ENCODE measurements at regions not wholly inside any gene's neighbourhood (a gene's known extent, or its start where the extent isn't known, plus 50 kb on each side); places are given as distances from the start of the nearest gene placed in this dataset.

GRCh38 chr14:44712024-44712815 is 205.1 kb upstream of the FSCB start:
- TF ChIP-seq CTCF (IDR thresholded peaks at IDR 0.05) = no peak
- intact Hi-C loops (cut with DNase I) = no loop called here
- H3K9me3 ChIP-seq = no peaks in the 10 kb centered on the region
- ATAC-seq (peak; percentile 82), DNase-seq (no peak)
- no peaks in the 10 kb centered on the region for H3K27me3 ChIP-seq
- H3K27ac ChIP-seq = peak overlapping the region; percentile 66
- no peaks in the 10 kb centered on the region for H3K4me1 ChIP-seq
- H3K4me3 ChIP-seq = no peak overlapping the region
- no peaks in the 10 kb centered on the region for H3K36me3 ChIP-seq

- Histone ChIP-seq H3K27me3 (no peaks in the 10 kb centered on the region), H3K36me3 (no peaks in the 10 kb centered on the region), H3K9me3 (peaks cover 4% of the 10 kb centered on the region), H3K27ac (no peak overlapping the region), H3K4me3 (no peak overlapping the region), H3K4me1 (no peaks in the 10 kb centered on the region)
- intact Hi-C loops (cut with DNase I) = no loop called here
- DNase-seq (no peak), ATAC-seq (no peak)
- no peak for TF ChIP-seq CTCF (IDR thresholded peaks at IDR 0.05)
Measured at GRCh38 chr14:44701563-44702263, 194.6 kb upstream of the FSCB start.

GRCh38 chr14:44700694-44701093 is 193.6 kb upstream of the FSCB start:
- Histone ChIP-seq H3K27me3 (no peaks in the 10 kb centered on the region), H3K27ac (no peak overlapping the region), H3K4me1 (no peaks in the 10 kb centered on the region), H3K36me3 (no peaks in the 10 kb centered on the region), H3K9me3 (peaks cover 4% of the 10 kb centered on the region), H3K4me3 (no peak overlapping the region)
- intact Hi-C loops (cut with DNase I) = no loop called here
- ATAC-seq (no peak), DNase-seq (no peak)
- no peak for TF ChIP-seq CTCF (IDR thresholded peaks at IDR 0.05)

GRCh38 chr14:44700184-44700583 is 193.1 kb upstream of the FSCB start:
- intact Hi-C loops (cut with DNase I) = no loop called here
- ATAC-seq (peak; percentile 78), DNase-seq (no peak)
- H3K27ac ChIP-seq = no peak overlapping the region
- peaks cover 4% of the 10 kb centered on the region for H3K9me3 ChIP-seq
- no peak for TF ChIP-seq CTCF (IDR thresholded peaks at IDR 0.05)
- H3K36me3 ChIP-seq = no peaks in the 10 kb centered on the region
- no peaks in the 10 kb centered on the region for H3K4me1 ChIP-seq
- H3K27me3 ChIP-seq = no peaks in the 10 kb centered on the region
- no peak overlapping the region for H3K4me3 ChIP-seq

GRCh38 chr14:44699391-44699790 is 192.3 kb upstream of the FSCB start:
- no peaks in the 10 kb centered on the region for H3K4me1 ChIP-seq
- no peaks in the 10 kb centered on the region for H3K27me3 ChIP-seq
- no peak overlapping the region for H3K4me3 ChIP-seq
- DNase-seq (no peak), ATAC-seq (no peak)
- intact Hi-C loops (cut with DNase I) = no loop called here
- H3K9me3 ChIP-seq = peaks cover 4% of the 10 kb centered on the region
- H3K27ac ChIP-seq = no peak overlapping the region
- no peaks in the 10 kb centered on the region for H3K36me3 ChIP-seq
- no peak for TF ChIP-seq CTCF (IDR thresholded peaks at IDR 0.05)

Measured in upper lobe of right lung (tissue), 1 donor.